GM19468 (cell line): ENCODE measurements at regions not wholly inside any gene's neighbourhood (a gene's known extent, or its start where the extent isn't known, plus 50 kb on each side); places are given as distances from the start of the nearest gene placed in this dataset.

Source experiments
- ATAC-seq: cut with Tn5 transposase; IDR thresholded peaks from one replicate; pipeline ENCODE4 v1.9.1; 2021; ENCODE audit warnings: mild to moderate bottlenecking, moderate library complexity, moderate number of reproducible peaks; ENCODE audit not compliant: unreplicated experiment; ENCODE audit errors: extremely low read depth

DNA sequence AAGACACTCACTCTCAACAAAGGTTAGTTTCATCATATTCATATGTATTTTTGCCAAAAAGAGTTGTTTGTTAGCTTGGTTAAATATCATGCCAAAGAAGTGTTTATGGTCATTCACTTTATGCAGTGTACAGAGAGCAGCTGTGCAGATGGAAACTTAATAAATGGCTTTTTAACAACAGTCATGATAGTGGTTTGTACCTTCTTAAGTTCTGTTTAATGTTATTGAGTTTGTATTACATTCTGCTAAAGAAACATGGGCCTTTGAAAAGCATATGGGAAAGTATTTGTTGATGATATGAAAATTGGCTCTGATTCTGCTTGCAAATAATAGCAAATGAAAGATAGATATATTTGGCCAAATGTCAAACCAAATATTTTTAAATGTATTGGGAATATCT lies 607.3 kb downstream of the NCAM2 start:
- no peak for ATAC-seq

GRCh38 chr21:21606041-21606440 lies 607.8 kb downstream of the NCAM2 start:
- no peak for ATAC-seq

DNA sequence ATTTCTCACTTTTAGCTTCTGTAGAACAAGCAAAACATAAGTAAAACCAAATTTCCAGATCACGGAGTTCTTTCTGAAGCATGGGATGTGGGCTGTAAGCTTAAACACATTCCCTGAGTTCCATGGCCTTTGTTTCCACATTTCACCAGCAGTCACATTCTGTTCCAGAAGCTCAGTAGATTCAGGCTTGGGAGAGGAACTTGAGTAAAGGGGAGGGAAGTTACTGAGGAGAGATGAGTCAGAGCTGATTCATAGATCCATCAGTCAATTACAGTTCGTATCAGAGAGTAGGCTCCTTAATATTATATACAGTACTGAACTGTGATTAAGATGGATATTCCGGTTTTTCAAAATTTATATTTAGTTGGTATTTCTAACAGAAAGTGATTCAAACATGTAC lies 614.3 kb downstream of the NCAM2 start:
- no peak for ATAC-seq

DNA sequence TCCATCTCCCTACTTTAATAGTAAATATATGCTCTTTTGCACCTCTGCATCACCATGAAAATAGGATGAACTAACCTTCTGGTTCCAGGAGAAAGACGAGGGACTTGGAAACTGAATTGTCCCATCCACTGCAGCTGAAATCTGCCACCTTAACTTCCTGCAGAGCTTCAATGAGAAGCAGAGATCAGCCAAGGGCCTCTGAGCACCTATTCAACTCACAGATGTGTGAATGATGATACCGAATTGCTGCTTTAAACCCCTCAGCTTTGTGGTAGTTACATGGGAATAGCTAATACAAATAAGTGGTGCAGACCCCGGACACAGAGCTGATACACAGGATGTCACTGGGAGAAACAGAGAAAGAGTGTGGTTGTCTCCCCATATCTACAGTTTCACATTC lies 616.8 kb downstream of the NCAM2 start:
- ATAC-seq = no peak

GRCh38 chr21:21622460-21623234 lies 624.4 kb downstream of the NCAM2 start:
- ATAC-seq = no peak

- ATAC-seq = no peak
Observed at GRCh38 chr21:21624674-21625073, 626.5 kb downstream of the NCAM2 start.

- ATAC-seq = no peak
Observed at GRCh38 chr21:21631961-21632360, 633.8 kb downstream of the NCAM2 start.

GRCh38 chr21:21632926-21633325 lies 634.7 kb downstream of the NCAM2 start:
- ATAC-seq = no peak

GRCh38 chr21:21661741-21662140 lies 663.5 kb downstream of the NCAM2 start:
- ATAC-seq = no peak

GRCh38 chr21:21662776-21663175 lies 664.6 kb downstream of the NCAM2 start:
- ATAC-seq = no peak

DNA sequence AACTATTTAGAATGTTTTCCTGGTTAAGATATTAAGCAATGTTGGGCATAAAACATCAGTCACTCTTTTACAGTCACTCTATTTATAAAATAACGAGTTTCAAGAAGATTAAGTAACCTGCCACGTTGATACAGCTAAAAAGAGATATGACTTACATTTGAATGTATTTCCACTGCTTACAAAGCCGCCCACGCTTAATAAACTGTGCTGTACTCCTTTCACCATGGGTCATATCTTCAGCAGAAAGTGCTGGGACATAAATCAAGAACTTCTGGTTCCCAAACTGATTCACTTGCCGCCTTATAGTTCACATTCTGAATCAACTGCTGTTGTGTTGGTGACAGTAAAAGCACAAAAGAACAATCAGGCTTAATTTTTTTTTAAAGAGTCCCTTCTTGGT lies 666.7 kb downstream of the NCAM2 start:
- no peak for ATAC-seq

- ATAC-seq = no peak
Observed at GRCh38 chr21:21666689-21667088, 668.5 kb downstream of the NCAM2 start.

DNA sequence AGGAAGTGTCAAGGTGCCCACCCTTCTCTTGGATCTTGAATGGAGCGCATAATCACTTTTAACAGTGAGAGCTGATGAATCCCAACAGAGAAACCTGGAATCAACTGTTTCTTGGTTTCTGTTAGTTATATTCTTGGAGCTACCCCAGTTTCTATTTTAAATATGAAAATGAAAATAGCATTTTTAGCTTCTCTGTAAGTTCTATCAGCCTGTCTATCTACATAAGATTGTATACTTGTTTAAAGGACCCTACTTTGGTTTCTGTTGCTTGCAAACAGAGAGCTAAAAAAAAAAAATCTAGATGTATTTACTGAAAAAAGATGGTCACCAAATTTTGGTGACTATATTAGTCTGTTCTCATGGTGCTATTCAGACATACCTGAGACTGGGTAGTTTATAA lies 670.0 kb downstream of the NCAM2 start:
- ATAC-seq = no peak

DNA sequence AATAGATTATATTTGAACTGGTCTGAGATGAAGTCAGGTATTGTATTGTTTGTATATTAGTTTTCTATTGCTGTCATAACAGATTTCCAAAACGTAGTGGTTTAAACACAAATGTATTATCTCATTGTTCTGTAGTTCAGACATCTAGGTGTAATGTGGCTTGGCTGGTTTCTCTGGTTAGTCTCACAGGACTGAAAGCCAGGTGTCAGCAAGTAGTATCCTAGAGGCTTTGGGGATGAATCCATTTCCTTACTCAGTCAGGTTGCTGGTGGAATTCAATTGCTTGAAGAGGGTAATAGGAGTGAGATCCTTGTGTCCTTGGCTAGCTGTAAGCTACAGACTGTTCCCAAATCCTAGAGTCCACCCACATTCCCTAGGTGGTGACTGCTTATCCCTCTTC lies 675.8 kb downstream of the NCAM2 start:
- ATAC-seq = no peak

DNA sequence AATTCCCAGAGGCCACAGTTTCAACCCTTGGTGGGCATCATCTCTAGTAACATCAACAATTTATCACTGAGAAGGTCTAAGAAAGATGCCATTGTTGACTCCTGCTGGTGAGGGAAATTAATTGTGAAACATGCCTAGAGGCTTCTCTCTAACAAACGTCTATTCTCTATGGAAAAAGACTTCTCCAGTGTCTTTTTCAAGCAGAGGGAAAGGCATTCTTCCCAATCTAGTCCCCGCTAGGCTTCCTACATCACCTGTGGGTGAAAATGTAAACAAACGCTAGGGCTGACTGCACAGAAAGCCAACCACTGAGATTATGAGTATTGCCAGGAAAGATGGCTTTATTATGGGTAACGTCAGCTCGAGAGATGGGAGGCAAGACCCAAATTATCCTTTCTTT lies 677.4 kb downstream of the NCAM2 start:
- no peak for ATAC-seq

DNA sequence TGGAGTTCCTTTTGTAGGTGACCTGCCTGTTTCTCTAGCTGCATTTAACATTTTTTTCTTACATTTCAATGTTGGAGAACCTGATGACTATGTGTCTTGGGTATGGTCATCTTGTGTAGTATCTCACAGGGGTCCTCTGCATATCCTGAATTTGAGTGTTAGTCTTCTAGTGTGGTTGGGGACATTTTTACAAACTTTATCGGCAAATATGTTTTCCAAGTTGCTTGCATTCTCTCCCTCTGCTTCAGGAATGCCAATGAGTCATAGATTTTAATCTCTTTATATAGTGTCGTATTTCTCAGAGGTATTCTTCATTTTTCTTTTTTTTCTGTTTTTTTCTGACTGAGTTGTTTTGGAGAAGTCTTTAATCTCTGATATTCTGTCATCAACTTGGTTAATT lies 684.0 kb downstream of the NCAM2 start:
- no peak for ATAC-seq

DNA sequence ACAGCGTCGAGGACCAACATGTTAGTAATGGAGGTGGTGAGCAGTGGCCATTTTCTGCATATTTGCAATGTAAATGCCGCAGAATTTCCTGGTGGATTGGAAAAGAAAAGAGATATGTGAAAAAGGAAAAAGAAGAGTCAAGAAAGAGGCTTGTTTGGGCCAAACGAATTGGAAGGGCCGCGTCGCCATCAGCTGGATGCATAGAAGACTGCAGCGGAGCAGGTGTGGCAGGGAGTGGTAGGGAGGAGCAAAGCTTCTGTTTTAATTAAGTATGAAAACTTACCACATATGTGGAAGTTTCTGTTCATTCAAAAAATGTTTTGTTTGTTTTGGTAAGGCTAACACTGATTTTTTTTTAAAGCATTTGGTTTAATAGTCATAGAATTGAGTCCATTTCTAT lies 690.7 kb downstream of the NCAM2 start:
- ATAC-seq = no peak

DNA sequence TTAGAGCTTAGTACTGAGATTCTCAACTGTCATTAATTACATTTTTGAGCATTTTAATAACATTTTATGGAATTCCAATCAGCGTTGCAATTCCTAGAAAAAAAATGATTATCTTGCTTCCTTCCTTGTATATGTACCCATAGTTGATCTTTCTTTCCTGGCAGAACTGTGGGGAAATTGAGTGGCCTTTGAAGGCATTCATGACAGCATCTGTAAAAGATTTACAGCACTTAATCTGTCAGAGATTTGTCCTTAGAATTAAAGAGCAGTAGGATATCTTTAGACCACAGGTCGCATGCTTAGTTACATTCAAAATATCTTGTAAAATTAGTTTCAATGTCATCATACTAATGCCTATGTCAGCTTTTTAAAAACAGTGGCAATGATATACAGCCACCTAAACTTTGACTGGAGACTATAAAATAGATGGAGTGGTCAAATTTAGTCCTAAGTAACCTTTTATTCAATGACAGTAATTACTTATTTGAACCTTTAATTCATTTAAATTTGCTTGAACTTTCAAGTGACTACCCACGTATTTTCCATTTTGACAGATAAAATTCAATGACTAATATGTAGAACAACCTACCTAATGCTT lies 692.0 kb downstream of the NCAM2 start:
- no peak for ATAC-seq

GRCh38 chr21:21712748-21713520 lies 714.7 kb downstream of the NCAM2 start:
- no peak for ATAC-seq

GRCh38 chr21:21713651-21714180 lies 715.5 kb downstream of the NCAM2 start:
- ATAC-seq = no peak

- no peak for ATAC-seq
Observed at GRCh38 chr21:21714426-21714825, 716.2 kb downstream of the NCAM2 start.
